ENCODE measurements at regions not wholly inside any gene's neighbourhood (a gene's known extent, or its start where the extent isn't known, plus 50 kb on each side); places are given as distances from the start of the nearest gene placed in this dataset.
"Not testable (repeated sequence)": the region's sequence is repeated elsewhere in the genome, so short reads cannot be mapped to it uniquely, and the experiment has no call there.

GRCh38 chr16:73106329-73107034, 58.6 kb upstream of the ZFHX3 start:
- DNase-seq (ENCODE audit: extremely low spot score): no peak
- no peak for TF ChIP-seq CTCF (IDR thresholded peaks at IDR 0.05; ENCODE audit: control extremely low read depth, extremely low read depth, low read depth, missing control alignments)
- ChIA-PET POLR2A (no interaction called here), CTCF (no interaction called here)

- POLR2A ChIA-PET: no interaction called here
- TF ChIP-seq CTCF (IDR thresholded peaks at IDR 0.05; ENCODE audit: control extremely low read depth, extremely low read depth, low read depth, missing control alignments): no peak
Observed at GRCh38 chr16:73101568-73101967, 53.6 kb upstream of the ZFHX3 start.

GRCh38 chr16:73099601-73100000, 51.7 kb upstream of the ZFHX3 start:
- DNase-seq (ENCODE audit: extremely low spot score); POLR2A ChIA-PET: not testable (repeated sequence)
- CTCF ChIA-PET: interaction anchor here (1.8 kb wide), 1 partner anchor 10 kb away, joined by 7 read pairs; no protein-coding TSS in a partner anchor

More at GRCh38 chr16:73101568-73101967, 53.6 kb upstream of the ZFHX3 start:
- no peak for DNase-seq (ENCODE audit: extremely low spot score)
- CTCF ChIA-PET: interaction anchor here (1.8 kb wide), 1 partner anchor 8 kb away, joined by 7 read pairs; no protein-coding TSS in a partner anchor

Data from GM10248 (cell line).